Neural progenitor cell (in vitro differentiated cells): ENCODE measurements at regions not wholly inside any gene's neighbourhood (a gene's known extent, or its start where the extent isn't known, plus 50 kb on each side); places are given as distances from the start of the nearest gene placed in this dataset.

Experiments
- CTCF ChIP-seq: fragments of 200-600 bp; sonication (generic); IDR thresholded peaks from 2 replicates; pipeline ENCODE4 v1.5.1; 2017; ENCODE audit warnings: antibody characterized with exemption, mild to moderate bottlenecking
- EZH2 ChIP-seq: fragments of 200-600 bp; sonication (generic); IDR thresholded peaks from 2 replicates; pipeline ENCODE4 v1.6.1; 2017; ENCODE audit warnings: antibody characterized with exemption, mild to moderate bottlenecking, moderate library complexity
- EZH2phosphoT487 ChIP-seq: fragments of 200-600 bp; sonication (generic); IDR thresholded peaks from 2 replicates; pipeline ENCODE4 v1.6.1; 2017; ENCODE audit warnings: antibody characterized with exemption

DNA sequence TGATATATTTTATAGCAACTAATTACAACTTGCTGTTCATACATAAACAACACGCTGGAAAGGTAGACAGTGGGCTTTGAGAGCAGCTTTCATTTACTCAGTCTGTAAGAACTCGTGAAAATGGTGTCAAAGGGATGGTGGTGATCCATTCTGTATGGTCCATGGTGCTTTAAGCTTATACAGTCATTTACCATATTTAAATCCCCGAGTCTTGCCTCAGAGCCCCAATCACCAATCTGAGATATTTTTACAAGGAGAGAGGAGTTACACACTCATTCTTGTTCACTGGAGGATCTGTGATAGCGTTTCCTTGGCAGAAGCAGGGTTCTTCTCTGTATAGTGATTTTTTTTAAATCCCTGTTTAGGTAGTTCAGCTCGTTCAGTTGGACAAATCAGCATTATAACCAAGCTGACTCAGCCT, 694.6 kb downstream of the USP25 start:
- TF ChIP-seq EZH2 (no peak), CTCF (no peak), EZH2phosphoT487 (no peak)
